Suprapubic skin (tissue), 4 donors: ENCODE measurements at regions not wholly inside any gene's neighbourhood (a gene's known extent, or its start where the extent isn't known, plus 50 kb on each side); places are given as distances from the start of the nearest gene placed in this dataset.

Experiments used
- CTCF ChIP-seq, 2 donors: fragments of 200-600 bp in 1 of 2; fragments of 450-650 bp in 1 of 2; sonication (generic) in 1 of 2; IDR thresholded peaks; one replicate each; pipeline ENCODE4 v1.5.1; 2016 to 2019; ENCODE audit warnings: antibody characterized with exemption in 2 of 2, mild to moderate bottlenecking in 1 of 2, moderate library complexity in 1 of 2
- EP300 ChIP-seq: sonication (generic); formaldehyde crosslinking; IDR thresholded peaks from one replicate; pipeline ENCODE4 v1.6.1; 2017; ENCODE audit warnings: antibody characterized with exemption
- POLR2A ChIP-seq, 2 donors: fragments of 450-650 bp; IDR thresholded peaks; one replicate each; pipeline ENCODE4 v1.6.1; 2017; ENCODE audit warnings: antibody characterized with exemption in 2 of 2, mild to moderate bottlenecking in 2 of 2, moderate library complexity in 2 of 2
- POLR2AphosphoS5 ChIP-seq, 3 donors: sonication (generic); formaldehyde crosslinking; IDR thresholded peaks; one replicate each; pipeline ENCODE4 v1.6.1; 2017; ENCODE audit warnings: antibody characterized with exemption in 3 of 3

- TF ChIP-seq CTCF (IDR thresholded peaks at IDR 0.05), result no peak
- TF ChIP-seq POLR2A (IDR thresholded peaks at IDR 0.05), result no peak
- TF ChIP-seq EP300, result no peak
- TF ChIP-seq POLR2AphosphoS5 (IDR thresholded peaks at IDR 0.05), result no peak
Observed at GRCh38 chr2:175769200-175769599, 232.9 kb downstream of the LNPK start.
